ENCODE measurements at regions not wholly inside any gene's neighbourhood (a gene's known extent, or its start where the extent isn't known, plus 50 kb on each side); places are given as distances from the start of the nearest gene placed in this dataset.

DNA sequence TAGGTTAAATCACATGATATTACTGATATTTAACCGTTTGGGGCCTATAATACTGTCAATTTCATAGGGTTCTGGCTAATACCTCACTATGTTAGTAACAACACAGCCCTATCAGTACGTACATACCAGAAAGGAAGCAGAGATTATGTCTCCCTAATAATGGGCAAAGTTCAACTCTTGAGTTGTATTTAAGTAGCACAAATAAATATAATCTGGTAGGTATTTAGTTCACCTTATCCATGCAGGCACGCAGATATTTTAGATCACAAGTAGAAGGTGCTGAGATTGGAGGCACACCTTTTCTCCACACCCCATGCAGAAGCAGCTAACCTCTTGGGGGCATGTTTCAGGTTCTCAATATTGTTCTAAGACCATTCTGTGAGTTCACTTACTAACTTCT is 118.9 kb downstream of the IRS1 start:
- FAIRE-seq (no peak), DNase-seq (ENCODE audit: low spot score in 2 of 2) (no peak)

DNA sequence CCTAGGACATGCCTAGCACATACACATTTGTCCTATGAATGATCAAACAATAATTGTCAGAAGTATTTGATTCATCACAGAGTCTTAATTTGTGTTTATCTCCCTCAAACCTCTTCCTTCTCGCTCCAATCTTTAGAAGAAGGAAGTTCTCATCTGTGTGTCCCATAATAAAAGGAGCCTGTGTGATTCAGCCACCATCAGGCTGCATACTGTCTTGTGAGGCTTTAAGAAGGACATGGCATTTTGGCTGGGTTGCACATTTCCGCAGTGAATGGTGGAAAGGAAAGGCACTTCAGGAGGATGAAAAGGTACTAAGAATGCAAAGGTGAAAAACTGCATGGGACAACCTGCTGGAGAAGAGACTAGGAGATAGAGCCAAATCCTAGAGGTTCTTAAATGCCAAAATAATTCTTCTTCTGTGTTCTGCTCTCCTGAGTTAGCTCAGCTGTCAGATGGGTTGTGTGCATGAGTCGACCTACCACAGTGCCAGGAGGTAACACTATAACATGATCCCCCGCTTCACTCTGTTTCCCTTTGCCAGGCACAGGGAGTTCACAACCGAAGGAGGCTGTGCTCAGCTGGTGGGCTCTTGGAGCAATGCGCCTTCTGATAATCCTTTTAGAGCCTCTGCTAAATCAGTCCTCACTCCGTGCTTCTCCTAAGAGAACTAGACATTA is 120.1 kb downstream of the IRS1 start:
- DNase-seq (ENCODE audit: low spot score in 2 of 2), result no peak
- no peak for FAIRE-seq

DNA sequence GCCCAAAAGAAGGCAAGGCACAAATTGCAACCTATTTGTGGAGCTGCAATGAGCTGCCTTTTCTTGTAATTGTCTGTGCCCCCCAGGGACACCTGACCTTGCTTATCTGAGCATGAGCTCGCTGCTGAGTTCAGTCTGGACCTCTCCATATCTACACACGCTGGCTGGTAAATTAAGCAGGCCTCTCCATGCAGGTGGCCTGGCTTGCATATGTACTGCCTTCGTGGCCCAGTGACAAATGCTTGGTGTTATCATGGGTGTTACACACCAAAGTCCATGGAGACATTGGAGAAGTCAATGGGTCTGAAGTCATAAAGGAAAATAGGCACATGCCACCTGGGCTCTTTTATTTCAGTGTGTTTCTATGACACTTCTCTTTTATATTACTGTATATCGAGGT is 121.2 kb downstream of the IRS1 start:
- no peak for FAIRE-seq
- DNase-seq (ENCODE audit: low spot score in 2 of 2), result no peak

DNA sequence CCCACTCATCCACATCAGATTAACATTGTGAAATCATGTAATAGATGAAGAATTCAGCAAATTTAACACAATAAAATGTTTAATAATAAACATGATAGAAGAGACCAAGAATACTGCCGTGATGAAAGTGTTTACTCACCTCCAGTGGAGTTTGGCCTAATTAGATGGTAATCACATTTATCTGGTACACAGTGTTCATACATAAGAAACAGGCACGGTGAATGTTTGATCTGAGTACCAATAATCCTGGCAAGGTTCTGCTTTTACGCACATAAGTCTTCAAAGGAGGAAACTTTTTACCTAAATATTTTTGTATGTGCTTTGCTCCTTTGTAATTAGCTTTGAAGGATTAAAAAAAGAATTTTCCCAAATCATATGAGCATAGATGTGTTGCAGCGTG is 122.5 kb downstream of the IRS1 start:
- no peak for DNase-seq (ENCODE audit: low spot score in 2 of 2)
- FAIRE-seq, result no peak

DNA sequence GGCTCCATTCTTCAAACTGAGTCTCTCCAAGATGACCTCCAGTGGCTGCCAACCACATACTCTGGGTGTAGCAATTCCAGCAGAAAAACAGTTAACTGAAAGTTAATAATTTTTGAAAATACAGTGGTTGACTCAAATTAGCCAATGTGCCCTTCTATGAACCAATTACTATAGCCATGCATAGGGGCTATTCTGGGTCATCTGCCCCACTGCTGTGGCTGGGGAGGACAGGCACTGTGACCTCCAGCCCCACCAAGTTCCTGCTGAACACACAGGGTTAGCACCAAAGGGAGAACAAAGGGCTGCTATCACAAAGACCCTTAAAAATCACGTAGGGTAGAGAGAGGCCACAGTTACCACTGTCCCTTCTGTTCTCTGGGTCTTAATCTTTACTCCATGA is 123.0 kb downstream of the IRS1 start:
- FAIRE-seq (no peak), DNase-seq (ENCODE audit: low spot score in 2 of 2) (no peak)

DNA sequence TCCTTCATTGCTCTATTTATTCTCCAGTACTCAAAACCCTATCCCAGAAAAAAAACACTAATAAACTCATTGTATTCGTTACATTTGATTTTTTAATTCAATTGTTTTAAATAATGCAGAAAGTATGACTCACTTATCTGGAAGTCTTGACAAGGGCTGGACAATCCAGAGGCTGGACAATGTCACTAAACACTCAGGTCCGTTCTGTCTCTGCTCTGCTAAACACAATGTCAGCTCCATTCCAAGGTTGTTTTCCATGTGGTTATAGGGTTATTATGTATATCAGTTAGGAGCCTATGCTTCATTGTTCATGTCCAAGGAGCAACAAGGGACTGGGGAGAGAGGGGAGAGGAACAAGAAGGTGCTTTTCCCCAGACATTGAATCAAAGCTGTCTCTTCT is 125.5 kb downstream of the IRS1 start:
- FAIRE-seq (no peak), DNase-seq (ENCODE audit: low spot score in 2 of 2) (no peak)

DNA sequence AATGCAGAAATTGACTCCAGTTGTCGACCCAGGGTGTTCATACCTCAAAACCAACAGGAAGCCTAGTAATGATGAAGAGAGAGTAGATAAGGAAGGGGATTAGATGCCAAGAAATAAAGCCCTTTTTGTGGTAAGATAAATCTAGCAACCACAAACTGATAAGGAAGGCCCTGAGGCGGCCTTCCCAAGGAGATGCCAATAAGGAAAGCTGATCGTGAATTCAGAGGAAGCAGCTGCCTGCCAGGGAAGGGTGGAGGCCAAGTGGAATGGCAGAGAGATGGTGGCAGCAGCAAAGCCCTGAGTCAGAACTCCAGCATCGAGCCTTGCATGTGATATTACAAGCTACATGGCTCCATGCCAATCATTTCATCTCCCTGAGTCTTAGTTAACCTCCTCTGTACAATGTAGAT is 126.3 kb downstream of the IRS1 start:
- FAIRE-seq, result no peak
- DNase-seq (ENCODE audit: low spot score in 2 of 2), result no peak

DNA sequence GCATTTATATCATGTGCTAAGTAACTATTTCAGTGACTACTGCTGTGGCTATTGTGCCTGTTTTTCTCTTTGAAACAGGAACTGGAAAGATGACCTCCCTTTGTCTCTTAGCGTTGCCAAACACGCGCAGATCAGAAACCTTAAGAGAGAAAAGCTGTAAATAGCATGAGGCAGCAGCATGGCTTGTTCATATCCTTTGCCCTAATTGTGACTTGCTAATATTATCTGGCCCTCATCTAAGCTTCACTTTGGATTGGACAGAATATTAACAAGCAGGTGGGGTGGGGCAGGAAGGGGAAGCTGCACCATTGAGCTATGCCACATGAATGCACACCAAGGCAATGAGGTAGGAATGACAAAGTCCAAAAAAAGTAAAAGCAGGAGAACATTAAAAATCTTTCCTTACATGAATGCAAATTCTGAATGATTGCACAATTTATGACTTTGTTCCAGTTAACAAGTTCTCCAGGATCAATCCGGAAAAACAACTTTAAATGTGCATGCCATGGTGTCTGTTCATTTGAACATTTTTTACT is 128.4 kb downstream of the IRS1 start:
- no peak for FAIRE-seq
- no peak for DNase-seq (ENCODE audit: low spot score in 2 of 2)

DNA sequence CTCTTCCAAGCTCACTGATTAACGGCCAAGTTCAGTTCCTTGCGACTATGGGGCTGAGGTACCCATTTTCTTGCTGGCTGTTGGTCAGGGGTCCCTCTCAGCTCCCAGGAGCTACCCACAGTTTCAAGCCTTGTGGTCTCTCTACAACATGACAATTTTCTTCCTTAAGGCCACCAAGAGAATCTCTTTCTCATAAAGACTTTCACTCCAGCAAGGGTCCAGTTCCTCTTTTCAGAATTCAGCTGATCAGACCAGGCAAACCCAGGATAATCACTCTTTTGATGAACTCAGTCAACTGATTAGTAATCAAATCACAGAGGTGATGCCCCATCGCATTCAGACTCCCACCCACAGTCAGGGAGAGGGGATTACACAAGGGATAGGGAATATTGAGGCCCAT is 129.7 kb downstream of the IRS1 start:
- DNase-seq (ENCODE audit: low spot score in 2 of 2), result no peak
- no peak for FAIRE-seq

DNA sequence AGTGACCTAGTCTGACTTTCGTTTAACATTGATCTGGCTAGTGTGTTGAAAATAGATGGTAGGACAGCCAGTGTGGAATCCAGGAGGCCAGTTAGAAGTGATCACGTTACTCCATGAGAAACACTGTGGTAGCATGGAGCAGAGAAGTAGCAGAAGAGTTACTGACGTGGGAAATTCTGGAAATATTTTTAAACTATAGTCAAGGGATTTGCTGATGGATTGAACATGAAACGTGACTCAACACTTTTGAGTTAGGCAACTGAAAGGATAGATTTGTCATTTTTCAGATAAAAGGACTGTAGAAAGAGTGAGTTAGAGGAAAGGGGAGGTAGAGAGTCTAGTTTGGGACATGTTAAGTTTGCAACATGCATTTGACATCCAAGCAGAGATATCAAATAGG is 130.4 kb downstream of the IRS1 start:
- FAIRE-seq, result no peak
- no peak for DNase-seq (ENCODE audit: low spot score in 2 of 2)

DNA sequence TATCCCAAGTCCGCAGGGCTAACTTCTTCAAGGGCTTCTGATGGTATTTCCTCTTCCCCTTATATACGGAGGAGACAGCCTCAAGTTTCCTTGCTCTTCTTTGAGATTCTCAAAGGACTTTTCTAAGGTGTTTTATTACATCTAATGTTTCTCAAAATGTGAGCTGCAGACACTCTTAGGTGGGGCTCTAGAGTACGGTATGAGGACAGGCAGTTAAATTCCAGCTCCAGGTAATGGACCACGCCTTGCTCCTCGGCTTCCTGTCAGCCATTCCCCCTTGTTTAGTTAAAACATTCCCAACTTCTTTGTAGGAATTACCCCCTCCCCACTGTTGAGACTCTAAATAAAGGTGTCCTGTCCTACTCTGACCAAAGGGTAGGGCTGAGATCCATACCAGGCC is 131.9 kb downstream of the IRS1 start:
- DNase-seq (ENCODE audit: low spot score in 2 of 2) (no peak), FAIRE-seq (no peak)

DNA sequence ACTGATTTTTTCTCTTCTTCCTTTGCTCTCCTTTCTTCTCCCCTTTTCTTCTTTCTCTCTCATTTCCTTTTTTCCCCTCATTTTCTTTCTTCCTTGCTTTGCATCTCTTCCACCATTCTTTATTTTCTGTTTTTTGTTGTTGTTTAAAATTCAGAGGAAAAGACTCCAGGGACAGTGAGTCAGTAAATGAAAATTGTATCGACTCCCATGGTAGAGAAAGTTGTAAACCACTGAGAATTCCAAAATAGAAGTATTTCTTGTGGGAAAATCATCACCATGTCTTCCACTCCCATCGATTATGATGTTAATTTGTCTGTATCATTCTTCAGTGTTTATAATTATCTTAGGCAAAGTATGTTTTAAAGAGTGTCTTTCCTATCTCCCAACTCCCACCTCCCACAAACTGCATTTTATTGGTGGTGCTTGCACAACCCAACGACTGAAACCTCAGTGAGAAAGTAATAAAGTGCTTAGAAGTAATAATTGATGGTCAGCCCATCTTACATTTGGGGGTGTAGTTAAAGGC is 134.3 kb downstream of the IRS1 start:
- FAIRE-seq (no peak), DNase-seq (ENCODE audit: low spot score in 2 of 2) (no peak)

DNA sequence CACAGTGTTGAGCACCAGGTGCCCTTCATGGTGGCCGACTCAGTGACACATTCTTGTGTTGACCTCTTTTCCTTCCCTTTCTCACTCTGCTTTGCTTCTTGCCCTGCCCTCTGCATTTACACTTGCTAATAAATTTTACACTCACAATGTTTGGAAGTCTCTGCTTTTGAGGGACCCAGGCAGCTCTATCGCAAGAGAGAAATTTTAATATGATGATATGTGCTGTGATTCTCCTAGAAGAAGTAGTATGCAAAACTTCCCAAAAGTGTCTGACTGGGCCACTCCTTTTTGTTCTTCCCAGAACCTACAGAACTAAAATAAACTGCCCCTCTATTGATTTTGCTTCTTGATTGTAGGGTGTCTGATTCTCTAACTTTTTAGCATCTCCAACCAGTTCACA is 135.0 kb downstream of the IRS1 start:
- FAIRE-seq, result no peak
- DNase-seq (ENCODE audit: low spot score in 2 of 2), result no peak

DNA sequence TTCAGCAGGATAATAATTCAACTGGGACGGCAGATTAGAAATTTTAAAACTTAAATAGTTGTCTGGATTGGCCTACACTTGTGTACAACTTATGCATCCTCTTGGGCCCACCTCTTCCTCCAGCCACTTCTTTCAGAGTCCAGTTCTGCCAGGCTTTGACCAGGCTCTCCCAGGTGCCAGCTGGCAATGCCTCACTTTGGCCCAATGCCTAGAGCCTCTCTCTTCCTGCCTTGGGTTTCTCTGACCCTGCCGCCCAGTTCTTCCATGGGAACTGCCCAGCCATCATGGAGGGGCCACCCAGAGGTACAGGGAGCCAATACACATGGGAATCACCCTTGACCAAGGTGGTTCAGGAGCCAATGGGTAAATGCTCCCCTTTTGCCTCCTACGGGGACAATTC is 135.5 kb downstream of the IRS1 start:
- FAIRE-seq (no peak), DNase-seq (ENCODE audit: low spot score in 2 of 2) (no peak)

DNA sequence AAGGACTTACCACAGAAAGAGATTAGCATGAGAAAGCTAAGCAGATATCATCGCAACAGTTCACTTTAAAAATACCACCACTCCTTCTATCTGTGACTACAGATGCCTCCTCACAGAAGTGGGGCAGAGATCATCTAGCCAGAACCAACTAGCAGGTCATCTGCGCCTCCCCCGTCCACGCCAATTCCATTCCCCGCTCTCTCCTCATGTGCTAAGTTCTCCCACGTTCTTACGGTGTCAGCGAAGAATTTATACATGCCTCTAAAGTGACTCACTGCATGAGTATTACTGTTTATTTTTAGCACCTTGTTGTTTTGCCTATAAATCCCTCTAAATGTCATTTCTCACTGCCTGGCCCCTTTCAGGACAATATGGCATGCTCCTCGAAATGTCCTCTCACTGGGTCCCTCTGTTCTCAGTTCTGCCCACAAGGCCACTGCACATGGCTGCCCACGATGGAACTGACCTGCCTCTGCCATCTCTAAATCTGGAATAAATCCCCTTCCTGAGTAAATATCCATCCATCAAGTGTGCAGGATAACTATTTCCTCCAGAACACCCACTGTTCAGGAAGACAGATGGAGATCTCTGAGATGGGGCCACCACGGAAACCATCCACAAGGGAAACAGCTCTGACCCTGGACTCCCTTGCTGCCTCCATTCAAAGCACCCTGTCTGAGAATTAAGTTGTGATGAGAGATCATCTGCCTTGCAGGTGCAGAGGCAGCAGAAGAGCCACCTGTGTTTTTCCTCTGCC is 137.7 kb downstream of the IRS1 start:
- peak in 1 of 2 donors; percentile 13 for DNase-seq (ENCODE audit: low spot score in 2 of 2)
- no peak for FAIRE-seq

DNA sequence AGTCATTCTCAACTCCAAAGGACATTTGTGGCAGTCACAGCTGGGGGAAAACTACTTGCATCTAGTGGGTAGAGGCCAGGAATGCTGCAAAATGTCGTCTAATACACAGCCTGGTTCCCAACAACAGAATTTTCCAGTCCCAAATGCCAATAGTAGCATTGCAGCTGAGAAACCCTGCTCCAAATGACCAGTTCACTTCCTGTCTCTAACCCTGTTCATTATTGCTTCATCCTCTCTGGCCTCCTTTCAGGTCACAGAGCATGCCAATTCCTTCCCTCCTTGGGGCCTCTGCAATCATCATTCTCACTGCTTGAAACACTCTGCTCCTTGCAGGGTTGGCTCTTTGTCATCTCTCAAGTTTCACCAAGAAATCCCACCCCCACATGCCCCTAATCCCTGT is 139.1 kb downstream of the IRS1 start:
- FAIRE-seq (no peak), DNase-seq (ENCODE audit: low spot score in 2 of 2) (no peak)

DNA sequence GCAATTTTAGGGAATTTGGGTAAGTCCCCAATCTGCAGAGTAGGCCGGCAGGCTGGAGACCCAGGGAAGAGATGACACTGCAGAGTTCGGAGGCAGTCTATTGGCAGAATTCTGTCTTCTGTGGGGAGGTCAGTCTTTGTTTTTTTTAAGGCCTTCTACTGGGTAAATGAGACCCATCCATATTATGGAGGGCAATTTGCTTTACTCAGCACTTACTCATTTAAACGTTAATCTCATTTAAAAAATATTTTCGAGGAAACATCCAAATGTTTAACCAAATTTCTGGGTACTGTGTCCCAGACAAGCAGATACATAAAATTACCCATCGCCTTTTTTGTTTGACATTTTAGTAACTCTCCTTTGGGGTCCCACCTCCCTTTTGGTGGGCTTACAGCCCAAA is 139.5 kb downstream of the IRS1 start:
- DNase-seq (ENCODE audit: low spot score in 2 of 2) (no peak), FAIRE-seq (no peak)

DNA sequence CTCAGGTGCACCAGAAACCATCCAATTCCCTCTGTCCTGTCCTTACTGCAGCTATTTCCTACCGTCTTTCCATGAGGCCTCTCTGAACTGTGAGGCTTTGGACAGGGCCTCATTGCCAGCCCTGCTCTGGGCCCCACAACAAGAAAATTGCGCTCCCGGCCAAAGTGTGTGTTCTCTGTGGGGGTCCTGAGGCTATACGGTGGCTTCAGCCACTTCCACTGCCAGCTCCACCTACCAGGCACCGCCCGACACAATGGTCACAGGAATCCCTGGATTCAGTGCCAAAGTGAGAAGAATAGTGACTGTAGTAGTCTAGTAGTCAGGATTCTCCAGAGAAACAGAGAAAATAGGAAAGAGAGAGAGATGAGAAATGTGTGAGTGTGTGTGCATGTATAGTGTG is 140.2 kb downstream of the IRS1 start:
- DNase-seq (ENCODE audit: low spot score in 2 of 2), result no peak
- no peak for FAIRE-seq

DNA sequence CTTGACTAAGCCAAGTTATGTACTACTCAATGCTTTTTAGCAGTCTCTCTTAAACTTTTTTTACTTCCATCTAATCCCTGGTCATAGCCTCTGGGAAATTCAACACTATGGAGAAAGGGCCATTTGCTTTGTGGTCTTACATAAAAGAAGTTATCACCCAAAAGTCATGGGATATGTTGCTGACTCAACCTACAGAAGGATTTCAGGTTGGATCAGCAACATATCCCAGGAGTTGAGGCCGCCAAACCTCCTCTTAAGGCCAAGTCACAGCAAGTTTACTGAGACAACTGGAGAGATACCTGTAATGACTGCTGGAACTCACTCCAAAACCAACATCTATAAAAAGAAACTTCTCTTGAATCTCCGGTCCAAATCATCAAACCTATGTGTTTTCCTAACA is 141.1 kb downstream of the IRS1 start:
- DNase-seq (ENCODE audit: low spot score in 2 of 2) (no peak), FAIRE-seq (no peak)

DNA sequence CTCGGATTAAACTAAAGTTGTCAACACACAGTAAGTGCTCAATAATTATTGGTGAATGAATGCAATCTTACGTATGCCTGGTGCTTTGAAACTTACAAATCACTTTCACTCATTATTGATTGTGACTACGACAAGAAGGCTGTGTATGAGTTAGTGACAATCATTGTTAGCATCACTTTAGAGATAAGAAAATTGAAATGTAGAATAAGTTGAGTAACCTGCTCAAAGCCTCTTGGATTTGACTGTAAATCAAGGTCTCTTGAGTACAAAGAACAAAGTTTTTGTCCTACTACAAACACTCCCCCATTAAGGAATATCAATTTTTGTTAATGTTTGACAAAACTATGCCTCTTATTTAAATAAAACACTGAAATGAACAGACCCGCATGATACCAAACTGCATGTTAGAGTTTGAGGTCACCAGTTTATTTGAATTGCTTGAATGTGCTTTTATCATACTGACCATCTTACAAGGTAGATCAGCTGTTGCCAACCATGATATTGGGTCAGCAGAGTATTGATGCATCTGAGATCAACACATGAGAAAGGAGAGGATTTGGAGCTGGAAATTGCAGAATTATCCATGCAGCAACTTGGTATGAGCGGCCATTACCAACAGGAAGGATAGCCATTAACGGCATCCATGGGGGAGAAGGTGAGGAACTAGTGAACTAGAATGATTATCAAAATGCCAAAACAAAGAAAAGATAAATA is 142.1 kb downstream of the IRS1 start:
- DNase-seq (ENCODE audit: low spot score in 2 of 2) (no peak), FAIRE-seq (no peak)

DNA sequence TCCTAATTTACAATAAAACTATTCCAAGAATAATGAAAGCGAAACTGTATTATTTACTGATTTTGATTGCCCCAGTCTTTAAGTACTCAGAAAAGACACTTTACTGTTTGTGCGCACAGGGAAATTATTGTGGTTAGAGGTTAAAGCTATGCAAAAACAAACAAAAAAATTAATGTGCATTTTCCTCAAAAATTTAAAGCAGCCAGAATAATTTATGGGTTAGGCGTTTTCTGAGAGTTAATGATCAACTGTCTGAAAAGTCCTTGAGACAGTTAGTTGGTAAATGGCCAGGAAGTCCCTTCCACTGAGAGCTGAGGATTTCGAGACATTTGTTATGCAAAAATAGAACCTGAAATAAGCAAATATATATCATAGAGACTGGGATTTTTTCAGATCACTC is 143.3 kb downstream of the IRS1 start:
- DNase-seq (ENCODE audit: low spot score in 2 of 2), result no peak
- FAIRE-seq, result no peak
